A549 (cell line): ENCODE measurements at regions not wholly inside any gene's neighbourhood (a gene's known extent, or its start where the extent isn't known, plus 50 kb on each side); places are given as distances from the start of the nearest gene placed in this dataset.
"Not testable (repeated sequence)": the region's sequence is repeated elsewhere in the genome, so short reads cannot be mapped to it uniquely, and the experiment has no call there.

Source experiments
- CBX2 ChIP-seq: fragments of 200-600 bp; sonication (generic); IDR thresholded peaks from 2 replicates; pipeline ENCODE4 v1.6.1; 2016; ENCODE audit warnings: low read depth, mild to moderate bottlenecking, borderline replicate concordance
- EP300 ChIP-seq, 2 experiments: fragments of >200 bp; sonication (Bioruptor Twin); formaldehyde crosslinking; IDR thresholded peaks; 2 replicates in 1 of 2; 3 replicates in 1 of 2; pipeline ENCODE4 v1.6.1; 2016 to 2017
- JUNB ChIP-seq: fragments of >200 bp; sonication (Bioruptor Twin); formaldehyde crosslinking; IDR thresholded peaks from 2 replicates; pipeline ENCODE4 v1.6.1; 2016
- KDM1A ChIP-seq: fragments of 200-600 bp; sonication (generic); IDR thresholded peaks from 2 replicates; pipeline ENCODE4 v1.6.1; 2016; ENCODE audit warnings: low read depth, mild to moderate bottlenecking
- MAZ ChIP-seq: fragments of 150-350 bp; IDR thresholded peaks from 2 replicates; pipeline ENCODE4 v1.6.1; 2014; ENCODE audit warnings: antibody characterized with exemption, low read depth, low read length, borderline replicate concordance
- POLR2A ChIP-seq: IDR thresholded peaks from 2 replicates; pipeline ENCODE4 v1.6.1; 2012; ENCODE audit warnings: mild to moderate bottlenecking, low read length
- USF2 ChIP-seq: fragments of 450-650 bp; IDR thresholded peaks from 2 replicates; pipeline ENCODE4 v1.6.1; 2014; ENCODE audit warnings: antibody characterized with exemption
- TF ChIP-seq, protein P1 (sequence below): fragments of >200 bp; sonication (Bioruptor Twin); formaldehyde crosslinking; IDR thresholded peaks from 3 replicates; pipeline ENCODE4 v1.5.1; 2016

- TF ChIP-seq, protein P1, sequence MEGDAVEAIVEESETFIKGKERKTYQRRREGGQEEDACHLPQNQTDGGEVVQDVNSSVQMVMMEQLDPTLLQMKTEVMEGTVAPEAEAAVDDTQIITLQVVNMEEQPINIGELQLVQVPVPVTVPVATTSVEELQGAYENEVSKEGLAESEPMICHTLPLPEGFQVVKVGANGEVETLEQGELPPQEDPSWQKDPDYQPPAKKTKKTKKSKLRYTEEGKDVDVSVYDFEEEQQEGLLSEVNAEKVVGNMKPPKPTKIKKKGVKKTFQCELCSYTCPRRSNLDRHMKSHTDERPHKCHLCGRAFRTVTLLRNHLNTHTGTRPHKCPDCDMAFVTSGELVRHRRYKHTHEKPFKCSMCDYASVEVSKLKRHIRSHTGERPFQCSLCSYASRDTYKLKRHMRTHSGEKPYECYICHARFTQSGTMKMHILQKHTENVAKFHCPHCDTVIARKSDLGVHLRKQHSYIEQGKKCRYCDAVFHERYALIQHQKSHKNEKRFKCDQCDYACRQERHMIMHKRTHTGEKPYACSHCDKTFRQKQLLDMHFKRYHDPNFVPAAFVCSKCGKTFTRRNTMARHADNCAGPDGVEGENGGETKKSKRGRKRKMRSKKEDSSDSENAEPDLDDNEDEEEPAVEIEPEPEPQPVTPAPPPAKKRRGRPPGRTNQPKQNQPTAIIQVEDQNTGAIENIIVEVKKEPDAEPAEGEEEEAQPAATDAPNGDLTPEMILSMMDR, result not testable (repeated sequence)
- TF ChIP-seq POLR2A; MAZ; JUNB; CBX2; EP300 (IDR thresholded peaks at IDR 0.05); USF2; KDM1A: not testable (repeated sequence)
These were observed 107.5 kb upstream of the SYNCRIP start for GRCh38 chr6:85750146-85750545.
